Stimulated activated CD4-positive, alpha-beta T cell treated with anti-CD3 and anti-CD28 coated beads, Interleukin-4, amount 100 ng/mL, for 48 hours (primary cell): ENCODE measurements at regions not wholly inside any gene's neighbourhood (a gene's known extent, or its start where the extent isn't known, plus 50 kb on each side); places are given as distances from the start of the nearest gene placed in this dataset.

Experiments
- DNase-seq, 2 donors: peaks; one replicate each; pipeline ENCODE4 v3.0.0-alpha.2; 2020; ENCODE audit warnings: low read depth in 2 of 2

- DNase-seq: no peak
Observed at GRCh38 chr1:9419369-9420041, 119.8 kb upstream of the SLC25A33 start.

- DNase-seq: no peak
Observed at GRCh38 chr1:9420835-9421532, 118.3 kb upstream of the SLC25A33 start.

GRCh38 chr1:9421533-9421873 lies 117.8 kb upstream of the SLC25A33 start:
- DNase-seq: no peak

- no peak for DNase-seq
Observed at GRCh38 chr1:9422321-9422720, 116.9 kb upstream of the SLC25A33 start.

GRCh38 chr1:9422911-9423505 lies 116.3 kb upstream of the SLC25A33 start:
- no peak for DNase-seq

GRCh38 chr1:9424261-9424660 lies 115.0 kb upstream of the SLC25A33 start:
- DNase-seq: no peak

GRCh38 chr1:9425859-9426258 lies 113.4 kb upstream of the SLC25A33 start:
- no peak for DNase-seq

- DNase-seq: peak; percentile 45 to 60
Observed at GRCh38 chr1:9426291-9426711, 113.0 kb upstream of the SLC25A33 start.

GRCh38 chr1:9427388-9427787 lies 111.9 kb upstream of the SLC25A33 start:
- DNase-seq: no peak

- peak; percentile 99 for DNase-seq
Observed at GRCh38 chr1:9428601-9429341, 110.5 kb upstream of the SLC25A33 start.

GRCh38 chr1:9429342-9429711 lies 109.9 kb upstream of the SLC25A33 start:
- no peak for DNase-seq

GRCh38 chr1:9434247-9435152 lies 104.8 kb upstream of the SLC25A33 start:
- DNase-seq: no peak

GRCh38 chr1:9435153-9435636 lies 104.1 kb upstream of the SLC25A33 start:
- no peak for DNase-seq

- DNase-seq: no peak
Observed at GRCh38 chr1:9435854-9436640, 103.2 kb upstream of the SLC25A33 start.

- no peak for DNase-seq
Observed at GRCh38 chr1:9437961-9438430, 101.3 kb upstream of the SLC25A33 start.

GRCh38 chr1:9438431-9439073 lies 100.7 kb upstream of the SLC25A33 start:
- no peak for DNase-seq

- no peak for DNase-seq
Observed at GRCh38 chr1:9439074-9439761, 100.0 kb upstream of the SLC25A33 start.

GRCh38 chr1:9440261-9440660 lies 99.0 kb upstream of the SLC25A33 start:
- no peak for DNase-seq

- no peak for DNase-seq
Observed at GRCh38 chr1:9440763-9441194, 98.5 kb upstream of the SLC25A33 start.
